IPS DF 6.9 (cell line): ENCODE measurements at regions not wholly inside any gene's neighbourhood (a gene's known extent, or its start where the extent isn't known, plus 50 kb on each side); places are given as distances from the start of the nearest gene placed in this dataset.

Experiments
- DNase-seq: peaks from one replicate; pipeline ENCODE4 v3.0.0-alpha.2; 2013; ENCODE audit warnings: low read depth, low spot score
- H3K27ac ChIP-seq: one replicate; pipeline ENCODE4 v1.5.1; 2013; ENCODE audit warnings: low read length, control low read depth
- H3K27me3 ChIP-seq: 2 replicates; pipeline ENCODE4 v1.6.1; 2013; ENCODE audit warnings: mild to moderate bottlenecking, low read length; ENCODE audit not compliant: control insufficient read depth, insufficient read depth
- H3K36me3 ChIP-seq: 2 replicates; pipeline ENCODE4 v1.6.1; 2013; ENCODE audit warnings: low read length; ENCODE audit not compliant: control insufficient read depth, insufficient read depth
- H3K4me1 ChIP-seq: 2 replicates; pipeline ENCODE4 v1.6.1; 2013; ENCODE audit warnings: low read length; ENCODE audit not compliant: control insufficient read depth, insufficient read depth
- H3K4me3 ChIP-seq: 2 replicates; pipeline ENCODE4 v1.5.1; 2013; ENCODE audit warnings: mild to moderate bottlenecking, low read length
- H3K9me3 ChIP-seq: 2 replicates; pipeline ENCODE4 v1.6.1; 2013; ENCODE audit warnings: low read length, inconsistent platforms; ENCODE audit not compliant: control insufficient read depth, insufficient read depth
- WGBS: extraction: QIAGEN DNeasy Blood & Tissue Kit; methylation state at CpG from one replicate; pipeline ENCODE4 v1.1.7; 2013; ENCODE audit warnings: mixed read lengths, missing lambda C conversion rate; ENCODE audit not compliant: insufficient read length, insufficient coverage; 5-methylcytosine and 5-hydroxymethylcytosine counted together

DNA sequence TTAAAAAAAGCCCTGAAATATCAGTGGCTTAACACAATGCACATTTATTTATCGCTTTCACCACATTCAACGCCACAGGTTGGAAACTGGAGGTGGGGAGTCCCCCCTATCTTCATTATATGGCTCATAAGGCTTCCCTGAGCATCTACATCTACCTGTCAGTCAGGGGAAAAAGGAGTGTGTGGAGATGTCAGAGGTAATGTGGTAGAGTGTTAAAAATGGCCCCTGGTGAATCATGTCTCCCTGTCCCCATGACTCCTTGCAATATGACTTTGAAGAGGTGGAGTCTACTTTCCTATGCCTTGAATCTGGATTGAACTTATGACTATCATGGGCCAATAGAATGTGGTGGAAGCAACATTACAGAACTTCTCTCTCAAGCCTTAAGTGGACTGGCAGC, 65.5 kb upstream of the BTBD3 start:
- Histone ChIP-seq H3K36me3 (no peaks in the 10 kb centered on the region), H3K27me3 (no peaks in the 10 kb centered on the region), H3K4me1 (peaks cover 2% of the 10 kb centered on the region; the same call in 1 of the 2 replicates), H3K4me3 (no peak overlapping the region), H3K27ac (no peak overlapping the region), H3K9me3 (no peaks in the 10 kb centered on the region)
- DNase-seq: no peak
- no CpG with 5 or more reads among the region's 2 CpGs for WGBS

DNA sequence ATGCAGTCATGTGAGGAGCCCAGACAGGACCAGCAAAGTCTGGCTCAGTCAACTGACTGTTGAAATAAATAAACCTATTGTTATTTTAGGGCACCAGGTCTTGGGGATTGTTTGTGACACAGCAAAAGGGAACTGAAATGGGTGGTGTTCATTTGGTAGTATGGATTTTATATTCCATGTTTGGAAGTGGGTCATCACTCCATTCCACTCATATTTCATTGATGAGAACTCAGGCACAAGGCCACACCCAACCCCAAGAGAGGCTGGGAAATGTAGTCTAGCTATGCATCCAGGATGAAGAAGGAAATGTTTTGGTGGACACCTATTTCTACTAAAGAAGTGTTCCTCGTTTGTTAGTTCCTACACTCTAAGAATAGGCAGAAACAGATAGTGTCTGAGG, 64.9 kb upstream of the BTBD3 start:
- Histone ChIP-seq H3K4me1 (peaks cover 2% of the 10 kb centered on the region; the same call in 1 of the 2 replicates), H3K4me3 (no peak overlapping the region), H3K27me3 (no peaks in the 10 kb centered on the region), H3K27ac (no peak overlapping the region), H3K36me3 (no peaks in the 10 kb centered on the region), H3K9me3 (no peaks in the 10 kb centered on the region)
- DNase-seq: no peak
- WGBS: no CpG with 5 or more reads among the region's 1 CpG

DNA sequence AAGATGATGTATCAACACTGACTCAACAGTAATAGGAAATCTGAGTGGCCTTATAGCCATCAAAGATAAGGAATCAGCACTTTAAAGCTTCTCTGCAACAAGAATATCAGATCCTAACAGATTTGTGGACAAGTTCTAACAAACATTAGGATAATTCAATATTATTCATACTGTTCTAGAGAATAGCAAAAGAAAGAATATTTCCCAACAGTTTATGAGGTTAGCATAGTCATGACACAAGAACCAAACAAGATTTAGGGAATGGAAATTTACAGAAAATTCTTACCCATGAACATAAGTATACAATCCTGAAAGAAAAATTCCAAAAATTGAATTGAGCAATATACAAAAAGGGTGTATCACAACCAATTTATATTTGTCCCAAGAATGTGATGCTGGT, 64.3 kb upstream of the BTBD3 start:
- H3K4me3 ChIP-seq: no peak overlapping the region
- H3K27ac ChIP-seq: no peak overlapping the region
- no peaks in the 10 kb centered on the region for H3K27me3 ChIP-seq
- DNase-seq: no peak
- H3K4me1 ChIP-seq: peaks cover 2% of the 10 kb centered on the region; the same call in 1 of the 2 replicates
- H3K36me3 ChIP-seq: no peaks in the 10 kb centered on the region
- no peaks in the 10 kb centered on the region for H3K9me3 ChIP-seq

DNA sequence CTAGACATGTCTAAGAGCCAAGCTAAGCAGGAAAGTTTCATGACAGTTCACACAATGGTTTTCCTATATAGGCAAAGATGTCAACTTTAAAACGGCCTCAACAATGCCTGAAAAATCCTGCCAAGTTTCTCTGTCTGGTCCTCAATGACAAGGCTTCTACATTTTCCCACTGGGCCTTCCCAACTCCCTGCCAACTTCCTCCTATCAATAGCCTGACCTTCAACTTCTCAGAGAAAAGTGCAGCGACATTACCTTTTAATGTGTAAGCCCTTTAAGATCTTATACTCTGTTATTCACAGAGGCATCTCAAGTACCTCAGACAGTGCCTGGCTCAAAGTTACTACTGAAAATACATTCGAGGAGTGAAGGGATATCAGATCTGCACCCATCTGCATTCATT, 56.2 kb upstream of the BTBD3 start:
- H3K9me3 ChIP-seq: no peaks in the 10 kb centered on the region
- H3K4me1 ChIP-seq: no peaks in the 10 kb centered on the region
- no peak for DNase-seq
- H3K27ac ChIP-seq: no peak overlapping the region
- H3K27me3 ChIP-seq: no peaks in the 10 kb centered on the region
- H3K36me3 ChIP-seq: no peaks in the 10 kb centered on the region
- WGBS: no CpG with 5 or more reads among the region's 3 CpGs
- H3K4me3 ChIP-seq: no peak overlapping the region

DNA sequence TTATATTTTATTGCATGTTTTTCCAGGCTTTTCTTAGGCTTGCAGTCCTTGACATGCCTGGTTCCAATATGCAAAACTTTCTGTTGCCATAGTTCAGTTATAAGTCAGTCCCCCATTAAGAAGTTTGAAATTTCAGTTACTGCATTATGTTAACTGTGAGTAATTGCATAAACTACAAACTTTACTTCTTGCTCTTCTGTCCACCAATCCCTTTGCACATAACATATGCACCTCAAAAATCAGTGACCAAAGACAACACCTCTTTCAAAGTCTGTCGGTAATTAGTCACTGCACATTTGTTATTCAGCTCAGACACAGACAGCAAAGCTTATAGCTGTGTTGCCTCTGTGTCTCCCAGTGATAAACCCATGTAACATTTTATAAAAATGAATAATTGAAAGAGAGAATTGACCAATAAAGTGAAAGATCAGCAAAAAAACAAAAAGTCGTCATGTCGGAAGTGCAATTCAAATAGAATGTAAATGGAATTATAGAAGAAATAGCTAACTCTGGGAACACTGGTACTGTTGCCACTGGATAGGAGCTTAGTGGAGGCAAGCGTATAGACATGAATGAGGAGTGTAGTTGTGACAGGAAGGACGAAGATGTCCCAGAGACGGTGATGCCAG, 50.3 kb upstream of the BTBD3 start:
- Histone ChIP-seq H3K9me3 (no peaks in the 10 kb centered on the region), H3K27me3 (no peaks in the 10 kb centered on the region), H3K27ac (no peak overlapping the region), H3K4me1 (no peaks in the 10 kb centered on the region), H3K36me3 (no peaks in the 10 kb centered on the region), H3K4me3 (no peak overlapping the region)
- no peak for DNase-seq
- no CpG with 5 or more reads among the region's 6 CpGs for WGBS
